Endothelial cell of umbilical vein (primary cell): ENCODE measurements at regions not wholly inside any gene's neighbourhood (a gene's known extent, or its start where the extent isn't known, plus 50 kb on each side); places are given as distances from the start of the nearest gene placed in this dataset.

ENCODE experiments used
- BruUV-seq: library from RNA; stranded (reverse); fragments of 400-500 nt; replicated peaks from 2 replicates; lab custom pipeline; 2021; lab: Mats Ljungman, UMichigan
- CTCF ChIA-PET: fragments of 300-600, 350-600 bp; sonication (Branson Sonifier 250); formaldehyde crosslinking; loops from one replicate; lab custom pipeline; 2021; ENCODE audit warnings: antibody characterized with exemption, inconsistent platforms; lab: Charles Lee
- POLR2A ChIA-PET: fragments of 300-600, 350-600 bp; sonication (Branson Sonifier 250); formaldehyde crosslinking; loops from one replicate; lab custom pipeline; 2021; ENCODE audit warnings: antibody characterized with exemption, inconsistent platforms; lab: Charles Lee
- DNase-seq: peaks from one replicate; pipeline ENCODE4 v3.0.0-alpha.2; 2011; ENCODE audit warnings: low read depth, low spot score
- FAIRE-seq: peaks from 2 replicates; lab custom pipeline; 2011; peaks lifted over from hg19 to GRCh38; lab: Jason Lieb, UNC
- H2AFZ ChIP-seq: 2 replicates; pipeline ENCODE4 v1.6.0; 2012; ENCODE audit warnings: low read depth, low read length, control low read depth, inconsistent platforms
- H3K27ac ChIP-seq: 2 replicates; pipeline ENCODE4 v1.5.1; 2011; ENCODE audit warnings: low read depth, mild to moderate bottlenecking, control low read depth, low read length, moderate library complexity; ENCODE audit not compliant: insufficient read depth
- H3K27me3 ChIP-seq, 2 experiments: 2 replicates each; pipeline versions ENCODE4 v1.6.0 to v1.6.1; 2011; ENCODE audit warnings: low read length in 2 of 2, mixed read lengths in 1 of 2; ENCODE audit not compliant: control insufficient read depth in 2 of 2, insufficient read depth in 2 of 2
- H3K36me3 ChIP-seq, 2 experiments: 2 replicates in 1 of 2; 3 replicates in 1 of 2; pipeline ENCODE4 v1.5.1; 2011; ENCODE audit warnings: low read length in 2 of 2, mild to moderate bottlenecking in 1 of 2, moderate library complexity in 1 of 2; ENCODE audit not compliant: control insufficient read depth in 2 of 2, insufficient read depth in 2 of 2; ENCODE audit errors: extremely low read depth in 1 of 2
- H3K4me1 ChIP-seq: 3 replicates; pipeline ENCODE4 v1.5.1; 2011; ENCODE audit warnings: mild to moderate bottlenecking, low read length; ENCODE audit not compliant: control insufficient read depth, insufficient read depth; ENCODE audit errors: extremely low read depth
- H3K4me2 ChIP-seq: 2 replicates; pipeline ENCODE4 v1.6.1; 2011; ENCODE audit warnings: low read length, control low read depth, mixed read lengths; ENCODE audit not compliant: insufficient read depth
- H3K4me3 ChIP-seq, 3 experiments: fragments of 200-600 bp in 1 of 3; sonication (generic), shearing (Covaris generic) in 1 of 3; replicated peaks in 1 of 3; 2 replicates each; pipeline ENCODE4 v1.5.1; 2011 to 2016; ENCODE audit warnings: control low read depth in 3 of 3, low read length in 3 of 3, mild to moderate bottlenecking in 2 of 3, inconsistent platforms in 1 of 3, low read depth in 1 of 3, moderate library complexity in 1 of 3; ENCODE audit not compliant: insufficient read depth in 1 of 3
- H3K79me2 ChIP-seq: 2 replicates; pipeline ENCODE4 v1.6.0; 2012; ENCODE audit warnings: low read length, inconsistent platforms; ENCODE audit not compliant: control insufficient read depth, insufficient read depth
- H3K9ac ChIP-seq: replicated peaks from 2 replicates; pipeline ENCODE3; 2011; ENCODE audit warnings: low read length, control low read depth; ENCODE audit not compliant: insufficient read depth; ENCODE audit errors: extremely low read depth
- H3K9me1 ChIP-seq: replicated peaks from 3 replicates; pipeline ENCODE4 v1.6.0; 2011; ENCODE audit warnings: mild to moderate bottlenecking, low read length; ENCODE audit not compliant: control insufficient read depth, insufficient read depth; ENCODE audit errors: extremely low read depth
- H3K9me3 ChIP-seq: replicated peaks from 2 replicates; pipeline ENCODE4 v1.5.1; 2012; ENCODE audit warnings: low read length, inconsistent platforms; ENCODE audit not compliant: control insufficient read depth, insufficient read depth
- H4K20me1 ChIP-seq: replicated peaks from 2 replicates; pipeline ENCODE3; 2011; ENCODE audit warnings: mild to moderate bottlenecking, low read length; ENCODE audit not compliant: control insufficient read depth, insufficient read depth; ENCODE audit errors: extremely low read depth
- CTCF ChIP-seq, 2 donors: IDR thresholded peaks; 1 replicate in 1 of 2; 2 replicates in 1 of 2; pipeline ENCODE4 v1.5.1; 2011; ENCODE audit warnings: low read length in 2 of 2, mild to moderate bottlenecking in 2 of 2, moderate library complexity in 2 of 2, control low read depth in 1 of 2, inconsistent platforms in 1 of 2, low read depth in 1 of 2; ENCODE audit not compliant: insufficient read depth in 1 of 2; ENCODE audit errors: extremely low read depth in 1 of 2
- EZH2 ChIP-seq: IDR thresholded peaks from 2 replicates; pipeline ENCODE4 v1.6.1; 2012; ENCODE audit warnings: borderline replicate concordance, low read depth, mild to moderate bottlenecking, moderate library complexity, low read length, inconsistent platforms; ENCODE audit not compliant: severe bottlenecking
- FOS ChIP-seq: IDR thresholded peaks from 2 replicates; pipeline ENCODE4 v1.6.1; 2011; ENCODE audit warnings: mild to moderate bottlenecking, low read length, moderate library complexity, borderline replicate concordance; ENCODE audit not compliant: insufficient read depth
- GATA2 ChIP-seq: IDR thresholded peaks from 2 replicates; pipeline ENCODE4 v1.7.0; 2011; ENCODE audit warnings: low read depth, mild to moderate bottlenecking, moderate library complexity, mixed read lengths, low read length; ENCODE audit not compliant: insufficient read length, insufficient read depth
- JUN ChIP-seq: IDR thresholded peaks from 2 replicates; pipeline ENCODE4 v1.6.1; 2011; ENCODE audit warnings: borderline replicate concordance, low read depth; ENCODE audit not compliant: insufficient read length, insufficient read depth
- MAX ChIP-seq: IDR thresholded peaks from 2 replicates; pipeline ENCODE4 v1.6.1; 2011; ENCODE audit not compliant: insufficient read depth, insufficient read length
- MYC ChIP-seq: IDR thresholded peaks from one replicate; pipeline ENCODE4 v1.6.1; 2011; ENCODE audit warnings: mild to moderate bottlenecking, low read depth, low read length
- POLR2A ChIP-seq: IDR thresholded peaks from 2 replicates; pipeline ENCODE4 v1.6.1; 2012; ENCODE audit warnings: low read depth, mild to moderate bottlenecking, control low read depth, low read length
- POLR2AphosphoS5 ChIP-seq: IDR thresholded peaks from 2 replicates; pipeline ENCODE4 v1.6.1; 2012; ENCODE audit warnings: low read depth, mild to moderate bottlenecking, control low read depth, low read length, moderate library complexity; ENCODE audit not compliant: insufficient read depth
- dilution Hi-C: fragments of 300-500 bp; cut with MboI; formaldehyde crosslinking; loops from one replicate; pipeline ENCODE4 v1.15.0; 2019; ENCODE audit warnings: low sequenced_read_pairs; ENCODE audit not compliant: extremely low pct_ligation_motif_present
- intact Hi-C: fragments of 100-400 bp; cut with micrococcal nuclease; formaldehyde crosslinking; loops from one replicate; pipeline ENCODE4 v1.10.0; 2022

- no peak for DNase-seq
- FAIRE-seq: no peak
- BruUV-seq: no TSS peak
- POLR2A ChIA-PET: no interaction called here
- no peaks in the 10 kb centered on the region for H3K4me1 ChIP-seq
- TF ChIP-seq POLR2A (no peak), GATA2 (no peak), MAX (no peak), JUN (no peak), FOS (no peak), EZH2 (no peak), POLR2AphosphoS5 (no peak), MYC (no peak), CTCF (IDR thresholded peaks at IDR 0.05; ENCODE audit: extremely low read depth in 1 of 2, insufficient read depth in 1 of 2, low read depth in 1 of 2, low read length in 2 of 2) (no peak)
- no peaks in the 10 kb centered on the region for H3K36me3 ChIP-seq
- no peaks in the 10 kb centered on the region for H4K20me1 ChIP-seq
- H3K79me2 ChIP-seq: no peaks in the 10 kb centered on the region
- H3K27ac ChIP-seq: no peak overlapping the region
- no peak overlapping the region for H3K4me2 ChIP-seq
- no peaks in the 10 kb centered on the region for H3K27me3 ChIP-seq
- H2AFZ ChIP-seq: no peak overlapping the region
- peaks cover 6% of the 10 kb centered on the region for H3K9me3 ChIP-seq
- no peaks in the 10 kb centered on the region for H3K9me1 ChIP-seq
- intact Hi-C loops (no loop called here), dilution Hi-C loops (no loop called here)
- H3K4me3 ChIP-seq: no peak overlapping the region
- CTCF ChIA-PET: no interaction called here
- no peak overlapping the region for H3K9ac ChIP-seq
These were observed 287.5 kb upstream of the SALL3 start for GRCh38 chr18:78692105-78692504.
